Astrocyte of the cerebellum (primary cell): ENCODE measurements at regions not wholly inside any gene's neighbourhood (a gene's known extent, or its start where the extent isn't known, plus 50 kb on each side); places are given as distances from the start of the nearest gene placed in this dataset.

ENCODE experiments used
- DNase-seq: peaks from one replicate; pipeline ENCODE4 v3.0.0-alpha.2; 2011; ENCODE audit warnings: low read depth
- H3K4me3 ChIP-seq: 2 replicates; pipeline ENCODE4 v1.5.1; 2011; ENCODE audit warnings: mild to moderate bottlenecking, low read depth, low read length, moderate library complexity
- in situ Hi-C: cut with HindIII; loops from 2 replicates; pipeline ENCODE4 v1.10.0; 2017; ENCODE audit warnings: low sequenced_read_pairs
- TF ChIP-seq, protein P1 (sequence below): IDR thresholded peaks from 2 replicates; pipeline ENCODE4 v1.5.1; 2012; ENCODE audit warnings: low read length, low read depth, moderate library complexity, mild to moderate bottlenecking; ENCODE audit errors: missing control alignments

GRCh38 chr6:90708206-90708737, 121.4 kb upstream of the MAP3K7 start:
- in situ Hi-C loops = no loop called here
- DNase-seq = no peak
- H3K4me3 ChIP-seq = no peak overlapping the region
- TF ChIP-seq, protein P1, sequence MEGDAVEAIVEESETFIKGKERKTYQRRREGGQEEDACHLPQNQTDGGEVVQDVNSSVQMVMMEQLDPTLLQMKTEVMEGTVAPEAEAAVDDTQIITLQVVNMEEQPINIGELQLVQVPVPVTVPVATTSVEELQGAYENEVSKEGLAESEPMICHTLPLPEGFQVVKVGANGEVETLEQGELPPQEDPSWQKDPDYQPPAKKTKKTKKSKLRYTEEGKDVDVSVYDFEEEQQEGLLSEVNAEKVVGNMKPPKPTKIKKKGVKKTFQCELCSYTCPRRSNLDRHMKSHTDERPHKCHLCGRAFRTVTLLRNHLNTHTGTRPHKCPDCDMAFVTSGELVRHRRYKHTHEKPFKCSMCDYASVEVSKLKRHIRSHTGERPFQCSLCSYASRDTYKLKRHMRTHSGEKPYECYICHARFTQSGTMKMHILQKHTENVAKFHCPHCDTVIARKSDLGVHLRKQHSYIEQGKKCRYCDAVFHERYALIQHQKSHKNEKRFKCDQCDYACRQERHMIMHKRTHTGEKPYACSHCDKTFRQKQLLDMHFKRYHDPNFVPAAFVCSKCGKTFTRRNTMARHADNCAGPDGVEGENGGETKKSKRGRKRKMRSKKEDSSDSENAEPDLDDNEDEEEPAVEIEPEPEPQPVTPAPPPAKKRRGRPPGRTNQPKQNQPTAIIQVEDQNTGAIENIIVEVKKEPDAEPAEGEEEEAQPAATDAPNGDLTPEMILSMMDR = no peak

DNA sequence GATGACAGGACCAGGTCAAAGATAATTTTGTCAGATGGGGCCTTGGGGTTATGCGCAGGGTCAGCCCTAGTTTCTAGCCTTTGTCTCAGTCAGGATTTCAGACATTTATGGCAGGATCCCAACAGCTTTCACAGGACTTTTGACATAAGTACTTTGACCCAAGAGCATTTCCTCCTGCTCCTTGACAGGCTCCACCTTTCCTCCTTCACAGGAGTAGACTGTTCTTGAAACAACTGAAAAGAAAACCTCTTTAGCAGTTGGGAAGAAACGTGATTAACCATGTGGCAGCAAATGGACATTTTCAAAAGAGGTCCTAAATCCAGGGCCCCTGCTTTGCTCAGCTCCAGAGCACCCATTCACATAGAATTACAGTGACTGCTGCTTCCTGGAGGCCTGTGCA, 120.4 kb upstream of the MAP3K7 start:
- TF ChIP-seq, protein P1 = no peak
- H3K4me3 ChIP-seq = no peak overlapping the region
- DNase-seq = no peak
- in situ Hi-C loops = no loop called here

- in situ Hi-C loops = no loop called here
- TF ChIP-seq, protein P1 = no peak
- H3K4me3 ChIP-seq = no peak overlapping the region
Observed at GRCh38 chr6:90703336-90703735, 116.5 kb upstream of the MAP3K7 start.

DNA sequence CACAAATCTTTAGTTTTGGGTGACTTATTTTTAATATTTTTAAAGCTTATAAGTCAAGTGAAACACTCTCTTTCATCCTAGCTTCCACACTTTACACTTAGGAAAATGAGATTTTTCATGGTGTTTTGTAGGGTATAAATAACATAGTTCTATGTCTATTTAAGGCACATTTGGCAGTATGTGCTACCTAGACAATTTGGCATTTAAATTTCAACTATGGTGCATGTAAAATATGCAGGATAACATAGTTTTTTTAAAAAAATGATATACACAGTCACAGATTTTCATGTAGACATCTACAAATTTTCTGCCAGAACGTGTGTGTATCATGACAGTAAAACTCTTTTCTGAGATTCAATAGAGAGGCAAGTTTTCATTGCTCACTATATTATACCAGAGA, 115.1 kb upstream of the MAP3K7 start:
- in situ Hi-C loops = no loop called here
- DNase-seq = no peak
- no peak overlapping the region for H3K4me3 ChIP-seq
- TF ChIP-seq, protein P1 = no peak

More at GRCh38 chr6:90703336-90703735, 116.5 kb upstream of the MAP3K7 start:
- DNase-seq = no peak

- no peak overlapping the region for H3K4me3 ChIP-seq
- in situ Hi-C loops = no loop called here
- TF ChIP-seq, protein P1 = no peak
- no peak for DNase-seq
Observed at GRCh38 chr6:90701146-90701781, 114.4 kb upstream of the MAP3K7 start.

- TF ChIP-seq, protein P1 = no peak
- no peak for DNase-seq
- H3K4me3 ChIP-seq = no peak overlapping the region
- in situ Hi-C loops = no loop called here
Observed at GRCh38 chr6:90695316-90695715, 108.4 kb upstream of the MAP3K7 start.
